HG02610 (cell line): ENCODE measurements at regions not wholly inside any gene's neighbourhood (a gene's known extent, or its start where the extent isn't known, plus 50 kb on each side); places are given as distances from the start of the nearest gene placed in this dataset.
"Not testable (repeated sequence)": the region's sequence is repeated elsewhere in the genome, so short reads cannot be mapped to it uniquely, and the experiment has no call there.

ENCODE experiments used
- ATAC-seq: cut with Tn5 transposase; IDR thresholded peaks from one replicate; pipeline ENCODE4 v1.9.1; 2021; ENCODE audit warnings: mild to moderate bottlenecking, moderate library complexity; ENCODE audit not compliant: unreplicated experiment

DNA sequence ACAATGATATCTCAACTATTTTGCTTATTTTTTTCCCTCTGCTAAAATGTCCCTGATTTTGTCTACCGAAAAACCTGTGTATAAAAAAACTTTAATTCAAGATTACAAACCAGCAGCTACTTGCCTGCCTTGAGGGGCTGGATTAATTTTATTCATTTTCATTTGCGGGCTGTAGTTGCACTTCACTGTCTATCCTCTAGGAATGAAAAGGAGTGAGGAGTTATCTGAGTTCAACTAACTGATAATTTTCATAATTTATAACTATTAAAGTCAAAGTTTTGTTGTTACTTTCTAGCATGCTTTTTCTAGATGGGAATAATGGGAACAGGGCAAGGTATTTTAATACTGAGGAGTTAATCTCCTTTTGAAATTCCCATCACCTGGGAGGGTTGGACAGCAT lies 50.3 kb upstream of the AGTPBP1 start:
- not testable (repeated sequence) for ATAC-seq

DNA sequence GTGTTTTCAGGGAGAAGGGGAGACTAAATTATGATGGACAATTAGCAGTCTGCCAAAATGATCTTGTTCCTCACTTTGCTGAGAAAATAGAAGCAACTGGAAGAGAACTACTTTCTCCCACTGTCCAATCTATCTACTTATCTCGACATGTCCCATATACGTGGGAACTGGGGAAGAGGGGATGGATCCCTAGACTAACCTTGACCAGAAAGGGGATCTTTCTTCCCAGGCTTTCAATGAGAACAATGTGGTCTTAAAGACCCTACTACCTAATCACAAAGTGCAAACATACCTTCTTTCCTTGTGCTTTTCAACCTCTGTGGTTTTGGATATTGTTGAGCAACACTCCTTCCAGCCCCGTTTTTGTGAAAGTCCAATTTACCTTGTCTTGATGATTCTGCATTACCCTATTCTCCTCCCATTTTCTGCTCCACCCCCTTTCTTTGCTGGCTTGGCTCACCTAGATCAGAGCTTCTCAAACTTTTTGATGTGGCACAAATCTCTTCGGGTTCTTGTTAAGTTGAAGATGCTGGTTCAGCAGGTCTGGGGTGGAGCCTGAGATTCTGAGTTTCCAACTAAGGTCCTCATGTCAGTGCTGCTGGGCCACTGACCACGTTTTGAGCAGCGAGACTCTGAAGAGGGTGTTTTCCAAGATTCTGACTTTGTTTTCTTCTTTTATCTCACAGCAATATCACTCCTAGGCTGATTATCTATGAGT lies 61.4 kb upstream of the AGTPBP1 start:
- not testable (repeated sequence) for ATAC-seq

DNA sequence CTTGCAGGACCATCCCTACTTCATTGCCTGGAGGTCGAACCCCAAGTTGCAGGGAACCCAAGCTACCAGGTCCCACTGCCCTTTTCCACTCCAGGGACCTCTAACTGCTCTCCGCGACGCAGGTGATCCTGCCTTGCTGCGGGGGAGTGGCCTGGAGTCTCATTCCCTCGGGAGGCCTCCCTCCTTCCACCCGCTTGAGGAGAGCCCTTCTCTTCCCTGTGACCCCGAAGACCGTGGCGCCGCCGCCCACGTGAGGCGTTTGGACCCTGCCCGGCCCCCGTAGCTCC lies 63.0 kb upstream of the AGTPBP1 start:
- not testable (repeated sequence) for ATAC-seq

DNA sequence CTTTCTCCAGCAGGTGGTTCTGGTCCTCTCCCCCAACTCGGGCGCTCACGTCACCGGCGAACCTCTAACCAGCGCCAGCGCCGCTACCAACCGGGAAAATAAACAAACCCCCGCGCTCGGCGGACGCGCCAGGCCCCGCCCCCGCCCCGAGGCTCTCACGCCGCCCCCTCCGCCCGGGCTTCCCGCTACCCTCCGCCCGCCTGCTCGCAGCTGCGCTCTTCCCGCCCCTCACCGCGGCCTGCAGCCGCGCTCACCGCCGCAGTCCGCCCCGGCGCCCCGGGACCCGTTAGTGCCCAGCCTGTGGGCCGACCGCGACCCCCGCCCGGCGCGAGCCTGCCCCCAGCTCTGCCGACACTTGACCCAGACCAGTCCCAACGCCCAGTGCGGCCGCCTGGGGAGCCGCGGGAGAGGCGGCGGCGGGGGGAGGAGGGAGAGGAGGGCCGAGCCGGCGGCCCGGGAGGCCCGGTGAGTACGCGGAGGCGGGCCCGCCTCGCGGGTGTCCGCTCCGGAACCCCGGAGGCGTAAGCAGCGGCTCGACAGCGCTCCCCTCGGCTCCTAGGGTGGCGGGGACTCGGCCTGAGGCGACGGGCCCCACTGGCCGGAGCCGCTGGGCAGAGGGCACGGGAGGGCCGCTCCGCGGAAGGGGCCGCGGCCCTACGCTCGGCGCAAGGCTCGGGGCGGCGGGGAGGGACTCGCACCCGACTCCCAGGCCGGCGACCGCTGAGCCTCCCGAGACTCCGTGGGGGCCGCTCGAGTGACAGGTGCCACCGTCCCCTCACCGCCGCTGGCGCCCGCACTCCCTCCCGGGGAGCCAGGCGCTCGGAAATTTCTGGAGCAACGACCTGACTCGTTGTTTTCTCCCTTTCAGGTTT lies 63.6 kb upstream of the AGTPBP1 start:
- ATAC-seq: peak; percentile 71

DNA sequence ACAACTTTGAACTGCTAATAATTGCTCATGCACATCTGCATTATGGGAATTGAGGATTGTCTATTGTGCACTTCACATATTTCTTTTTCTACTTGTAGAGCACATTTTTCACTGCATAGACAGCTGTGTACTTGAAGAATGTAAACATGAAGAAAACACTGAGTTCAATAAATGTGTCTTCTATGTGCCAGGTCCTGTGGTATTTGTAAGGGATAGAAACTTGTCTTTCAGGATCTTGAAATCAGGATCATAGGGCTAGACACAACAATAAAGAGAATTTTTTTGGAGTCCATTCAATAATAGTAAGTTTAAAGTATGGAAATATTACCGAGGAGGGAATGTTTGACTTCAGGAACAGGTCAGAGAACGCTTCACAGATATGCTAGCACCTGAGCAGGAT lies 66.6 kb upstream of the AGTPBP1 start:
- not testable (repeated sequence) for ATAC-seq

DNA sequence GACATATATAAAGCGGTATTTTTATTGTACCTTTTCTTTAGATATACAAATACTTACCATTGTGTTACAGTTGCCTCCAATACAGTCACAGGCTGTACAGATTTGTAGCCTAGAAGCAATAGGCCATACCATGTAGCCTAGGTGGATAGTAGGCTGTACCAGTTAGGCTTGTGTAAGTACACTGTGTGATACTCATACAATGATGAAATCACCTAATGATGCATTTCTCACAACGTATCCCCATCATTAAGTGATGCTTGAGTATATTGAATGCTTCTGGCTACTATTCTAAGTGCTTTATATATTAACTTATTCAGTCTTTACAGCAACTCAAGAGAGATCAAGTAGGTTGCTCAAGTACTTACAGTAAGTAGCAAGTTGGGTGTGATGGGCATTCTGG lies 71.6 kb upstream of the AGTPBP1 start:
- ATAC-seq: not testable (repeated sequence)

GRCh38 chr9:85814800-85815199 lies 73.0 kb upstream of the AGTPBP1 start:
- ATAC-seq: not testable (repeated sequence)

DNA sequence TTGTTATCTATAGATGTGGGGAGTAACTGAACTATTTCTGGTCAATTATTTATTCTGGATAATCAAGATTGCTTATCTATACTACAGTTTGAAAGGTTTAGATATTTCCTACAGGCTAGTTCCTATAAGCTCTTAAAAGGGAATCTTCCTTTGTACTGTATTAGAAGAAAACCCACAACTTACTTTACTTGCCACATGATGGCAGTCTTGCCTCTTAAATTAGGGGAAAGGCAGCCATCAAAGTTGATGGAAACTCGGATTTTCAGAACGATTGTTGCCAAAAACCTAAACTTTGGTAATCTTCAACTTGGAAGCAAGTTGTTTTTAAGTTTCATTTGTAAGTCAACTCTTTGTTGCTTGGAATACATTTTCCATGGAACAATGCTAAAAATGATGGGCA lies 77.2 kb upstream of the AGTPBP1 start:
- ATAC-seq: peak; percentile 62

GRCh38 chr9:85820598-85820997 lies 78.8 kb upstream of the AGTPBP1 start:
- ATAC-seq: not testable (repeated sequence)

DNA sequence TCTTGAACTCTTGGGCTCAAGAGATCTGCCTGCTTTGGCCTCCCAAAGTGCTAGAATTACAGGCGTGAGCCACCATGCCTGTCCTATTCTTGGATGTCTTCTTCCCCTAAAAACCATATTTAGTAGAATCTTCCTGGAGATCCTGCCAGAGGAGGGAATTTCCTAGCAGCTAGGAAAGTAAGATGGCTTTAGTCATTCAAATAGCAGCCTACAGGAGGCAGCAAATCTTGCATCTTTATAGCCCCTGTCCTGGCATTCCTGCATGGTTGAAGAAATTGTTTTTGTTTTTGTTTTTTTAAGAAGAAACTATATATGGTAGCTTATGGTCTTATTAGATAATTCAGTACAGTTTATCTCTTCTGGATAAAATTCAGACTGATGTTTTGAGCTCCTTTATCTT lies 83.2 kb upstream of the AGTPBP1 start:
- not testable (repeated sequence) for ATAC-seq

GRCh38 chr9:85834591-85834990 lies 92.8 kb upstream of the AGTPBP1 start:
- ATAC-seq: not testable (repeated sequence)

GRCh38 chr9:85843949-85844348 lies 97.0 kb upstream of the NAA35 start:
- not testable (repeated sequence) for ATAC-seq

- ATAC-seq: not testable (repeated sequence)
These were observed 93.2 kb upstream of the NAA35 start for GRCh38 chr9:85847782-85848181.

- ATAC-seq: no peak
These were observed 82.7 kb upstream of the NAA35 start for GRCh38 chr9:85858056-85858750.

- ATAC-seq: no peak
These were observed 81.2 kb upstream of the NAA35 start for GRCh38 chr9:85859765-85860164.

- not testable (repeated sequence) for ATAC-seq
These were observed 79.1 kb upstream of the NAA35 start for GRCh38 chr9:85861882-85862281.

- no peak for ATAC-seq
These were observed 77.1 kb upstream of the NAA35 start for GRCh38 chr9:85863875-85864274.

GRCh38 chr9:85871008-85871407 lies 69.9 kb upstream of the NAA35 start:
- ATAC-seq: no peak

GRCh38 chr9:85871683-85872082 lies 69.3 kb upstream of the NAA35 start:
- ATAC-seq: not testable (repeated sequence)

DNA sequence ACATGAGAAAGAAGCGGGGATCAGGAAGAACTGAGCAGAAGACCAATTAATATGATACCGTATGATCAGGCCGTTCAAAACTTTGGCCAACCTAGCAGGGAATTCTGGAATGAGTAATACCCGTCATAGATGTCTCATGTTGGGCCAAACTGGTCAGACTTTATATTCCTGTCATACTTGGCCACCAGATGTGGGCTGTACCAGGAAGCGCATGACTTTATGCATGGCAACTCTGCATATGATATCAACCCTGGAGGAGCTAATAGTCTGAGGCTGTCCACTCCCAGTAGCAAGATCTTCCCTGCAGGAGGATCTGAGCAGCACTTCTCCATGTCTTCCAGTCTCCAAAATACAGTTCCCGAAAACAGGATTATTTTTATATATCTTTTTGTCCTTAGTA lies 68.5 kb upstream of the NAA35 start:
- ATAC-seq: no peak

DNA sequence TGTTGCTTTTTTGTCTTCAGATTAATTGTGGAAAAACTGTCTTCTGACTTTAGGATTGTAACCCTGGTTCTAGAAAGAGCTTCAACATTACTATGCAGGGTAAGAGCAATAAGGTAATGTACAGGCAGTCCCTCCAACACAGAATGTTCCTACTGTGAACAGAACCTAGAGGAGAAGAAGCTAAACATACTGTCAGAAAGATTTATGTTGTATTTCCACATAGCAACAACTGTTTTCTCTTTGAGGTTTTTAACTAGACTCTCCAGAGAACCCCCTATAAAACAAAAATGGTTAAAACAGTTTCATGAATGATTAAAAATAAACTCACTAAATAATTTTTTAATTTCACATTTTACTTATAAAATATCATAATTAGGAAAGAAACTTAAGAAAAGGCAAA lies 64.3 kb upstream of the NAA35 start:
- ATAC-seq: no peak
